ENCODE measurements at regions not wholly inside any gene's neighbourhood (a gene's known extent, or its start where the extent isn't known, plus 50 kb on each side); places are given as distances from the start of the nearest gene placed in this dataset.

- no peak overlapping the region for H3K4me3 Mint-ChIP-seq
- H3K27me3 Mint-ChIP-seq (ENCODE audit: low read depth): no peaks in the 10 kb centered on the region
- TF ChIP-seq FOXJ3 (CRISPR knock-in tag; IDR thresholded peaks at IDR 0.05; ENCODE audit: borderline replicate concordance) (no peak), OVOL2 (CRISPR knock-in tag; IDR thresholded peaks at IDR 0.05; ENCODE audit: borderline replicate concordance) (no peak), RORB (CRISPR knock-in tag; IDR thresholded peaks at IDR 0.05) (no peak), ZNF317 (CRISPR knock-in tag; IDR thresholded peaks at IDR 0.05; ENCODE audit: borderline replicate concordance, low read depth) (no peak), ZNF416 (CRISPR knock-in tag; IDR thresholded peaks at IDR 0.05) (no peak), NFE2L1 (CRISPR knock-in tag; IDR thresholded peaks at IDR 0.05) (no peak), ESRRA (CRISPR knock-in tag; IDR thresholded peaks at IDR 0.05; ENCODE audit: borderline replicate concordance) (no peak)
- TF ChIP-seq, protein P1, sequence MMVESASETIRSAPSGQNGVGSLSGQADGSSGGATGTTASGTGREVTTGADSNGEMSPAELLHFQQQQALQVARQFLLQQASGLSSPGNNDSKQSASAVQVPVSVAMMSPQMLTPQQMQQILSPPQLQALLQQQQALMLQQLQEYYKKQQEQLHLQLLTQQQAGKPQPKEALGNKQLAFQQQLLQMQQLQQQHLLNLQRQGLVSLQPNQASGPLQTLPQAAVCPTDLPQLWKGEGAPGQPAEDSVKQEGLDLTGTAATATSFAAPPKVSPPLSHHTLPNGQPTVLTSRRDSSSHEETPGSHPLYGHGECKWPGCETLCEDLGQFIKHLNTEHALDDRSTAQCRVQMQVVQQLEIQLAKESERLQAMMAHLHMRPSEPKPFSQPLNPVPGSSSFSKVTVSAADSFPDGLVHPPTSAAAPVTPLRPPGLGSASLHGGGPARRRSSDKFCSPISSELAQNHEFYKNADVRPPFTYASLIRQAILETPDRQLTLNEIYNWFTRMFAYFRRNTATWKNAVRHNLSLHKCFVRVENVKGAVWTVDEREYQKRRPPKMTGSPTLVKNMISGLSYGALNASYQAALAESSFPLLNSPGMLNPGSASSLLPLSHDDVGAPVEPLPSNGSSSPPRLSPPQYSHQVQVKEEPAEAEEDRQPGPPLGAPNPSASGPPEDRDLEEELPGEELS (CRISPR knock-in tag; IDR thresholded peaks at IDR 0.05): no peak
- TF ChIP-seq, protein P2, sequence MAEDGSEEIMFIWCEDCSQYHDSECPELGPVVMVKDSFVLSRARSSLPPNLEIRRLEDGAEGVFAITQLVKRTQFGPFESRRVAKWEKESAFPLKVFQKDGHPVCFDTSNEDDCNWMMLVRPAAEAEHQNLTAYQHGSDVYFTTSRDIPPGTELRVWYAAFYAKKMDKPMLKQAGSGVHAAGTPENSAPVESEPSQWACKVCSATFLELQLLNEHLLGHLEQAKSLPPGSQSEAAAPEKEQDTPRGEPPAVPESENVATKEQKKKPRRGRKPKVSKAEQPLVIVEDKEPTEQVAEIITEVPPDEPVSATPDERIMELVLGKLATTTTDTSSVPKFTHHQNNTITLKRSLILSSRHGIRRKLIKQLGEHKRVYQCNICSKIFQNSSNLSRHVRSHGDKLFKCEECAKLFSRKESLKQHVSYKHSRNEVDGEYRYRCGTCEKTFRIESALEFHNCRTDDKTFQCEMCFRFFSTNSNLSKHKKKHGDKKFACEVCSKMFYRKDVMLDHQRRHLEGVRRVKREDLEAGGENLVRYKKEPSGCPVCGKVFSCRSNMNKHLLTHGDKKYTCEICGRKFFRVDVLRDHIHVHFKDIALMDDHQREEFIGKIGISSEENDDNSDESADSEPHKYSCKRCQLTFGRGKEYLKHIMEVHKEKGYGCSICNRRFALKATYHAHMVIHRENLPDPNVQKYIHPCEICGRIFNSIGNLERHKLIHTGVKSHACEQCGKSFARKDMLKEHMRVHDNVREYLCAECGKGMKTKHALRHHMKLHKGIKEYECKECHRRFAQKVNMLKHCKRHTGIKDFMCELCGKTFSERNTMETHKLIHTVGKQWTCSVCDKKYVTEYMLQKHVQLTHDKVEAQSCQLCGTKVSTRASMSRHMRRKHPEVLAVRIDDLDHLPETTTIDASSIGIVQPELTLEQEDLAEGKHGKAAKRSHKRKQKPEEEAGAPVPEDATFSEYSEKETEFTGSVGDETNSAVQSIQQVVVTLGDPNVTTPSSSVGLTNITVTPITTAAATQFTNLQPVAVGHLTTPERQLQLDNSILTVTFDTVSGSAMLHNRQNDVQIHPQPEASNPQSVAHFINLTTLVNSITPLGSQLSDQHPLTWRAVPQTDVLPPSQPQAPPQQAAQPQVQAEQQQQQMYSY (CRISPR knock-in tag; IDR thresholded peaks at IDR 0.05): no peak
- TF ChIP-seq, protein P3, sequence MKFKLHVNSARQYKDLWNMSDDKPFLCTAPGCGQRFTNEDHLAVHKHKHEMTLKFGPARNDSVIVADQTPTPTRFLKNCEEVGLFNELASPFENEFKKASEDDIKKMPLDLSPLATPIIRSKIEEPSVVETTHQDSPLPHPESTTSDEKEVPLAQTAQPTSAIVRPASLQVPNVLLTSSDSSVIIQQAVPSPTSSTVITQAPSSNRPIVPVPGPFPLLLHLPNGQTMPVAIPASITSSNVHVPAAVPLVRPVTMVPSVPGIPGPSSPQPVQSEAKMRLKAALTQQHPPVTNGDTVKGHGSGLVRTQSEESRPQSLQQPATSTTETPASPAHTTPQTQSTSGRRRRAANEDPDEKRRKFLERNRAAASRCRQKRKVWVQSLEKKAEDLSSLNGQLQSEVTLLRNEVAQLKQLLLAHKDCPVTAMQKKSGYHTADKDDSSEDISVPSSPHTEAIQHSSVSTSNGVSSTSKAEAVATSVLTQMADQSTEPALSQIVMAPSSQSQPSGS (CRISPR knock-in tag; IDR thresholded peaks at IDR 0.05; ENCODE audit: borderline replicate concordance, low read depth): no peak
- DNase-seq (ENCODE audit: low spot score) (no peak), ATAC-seq (no peak)
- H3K36me3 Mint-ChIP-seq: peaks cover 22% of the 10 kb centered on the region
- H3K4me1 Mint-ChIP-seq: no peaks in the 10 kb centered on the region
- H3K9me3 Mint-ChIP-seq: peaks cover 42% of the 10 kb centered on the region
- no peak overlapping the region for H3K27ac Mint-ChIP-seq
- ChIA-PET POLR2A (no interaction called here), CTCF (no interaction called here)
Measured at GRCh38 chrY:19973012-19973411, 228.5 kb upstream of the KDM5D start.

DNA sequence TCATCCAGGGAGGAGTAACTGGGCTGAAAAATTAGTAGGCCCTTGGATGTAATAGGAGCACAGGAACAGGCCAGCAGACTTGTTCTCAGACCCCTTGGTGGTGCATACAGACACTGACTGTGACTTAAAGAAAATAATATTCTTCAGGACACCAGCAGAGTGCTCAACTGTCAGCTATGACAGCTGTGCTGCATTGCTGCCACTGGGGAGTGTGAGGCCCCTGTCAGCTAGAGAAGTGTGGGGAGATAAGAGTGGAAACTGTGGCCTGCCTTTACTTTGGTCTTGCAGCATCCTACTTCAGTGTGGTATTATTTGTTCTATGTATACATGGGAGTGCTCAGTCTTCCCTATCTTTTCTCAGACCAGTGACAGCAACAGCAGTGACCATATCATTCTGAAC is 203.2 kb upstream of the KDM5D start:
- Mint-ChIP-seq H3K27ac (no peak overlapping the region), H3K4me3 (no peak overlapping the region), H3K27me3 (ENCODE audit: low read depth) (no peaks in the 10 kb centered on the region), H3K36me3 (peaks cover 34% of the 10 kb centered on the region), H3K4me1 (no peaks in the 10 kb centered on the region), H3K9me3 (peaks cover 55% of the 10 kb centered on the region)
- DNase-seq (ENCODE audit: low spot score): no peak
- no peak for ATAC-seq
- ChIA-PET CTCF (no interaction called here), POLR2A (no interaction called here)
- TF ChIP-seq, protein P4, sequence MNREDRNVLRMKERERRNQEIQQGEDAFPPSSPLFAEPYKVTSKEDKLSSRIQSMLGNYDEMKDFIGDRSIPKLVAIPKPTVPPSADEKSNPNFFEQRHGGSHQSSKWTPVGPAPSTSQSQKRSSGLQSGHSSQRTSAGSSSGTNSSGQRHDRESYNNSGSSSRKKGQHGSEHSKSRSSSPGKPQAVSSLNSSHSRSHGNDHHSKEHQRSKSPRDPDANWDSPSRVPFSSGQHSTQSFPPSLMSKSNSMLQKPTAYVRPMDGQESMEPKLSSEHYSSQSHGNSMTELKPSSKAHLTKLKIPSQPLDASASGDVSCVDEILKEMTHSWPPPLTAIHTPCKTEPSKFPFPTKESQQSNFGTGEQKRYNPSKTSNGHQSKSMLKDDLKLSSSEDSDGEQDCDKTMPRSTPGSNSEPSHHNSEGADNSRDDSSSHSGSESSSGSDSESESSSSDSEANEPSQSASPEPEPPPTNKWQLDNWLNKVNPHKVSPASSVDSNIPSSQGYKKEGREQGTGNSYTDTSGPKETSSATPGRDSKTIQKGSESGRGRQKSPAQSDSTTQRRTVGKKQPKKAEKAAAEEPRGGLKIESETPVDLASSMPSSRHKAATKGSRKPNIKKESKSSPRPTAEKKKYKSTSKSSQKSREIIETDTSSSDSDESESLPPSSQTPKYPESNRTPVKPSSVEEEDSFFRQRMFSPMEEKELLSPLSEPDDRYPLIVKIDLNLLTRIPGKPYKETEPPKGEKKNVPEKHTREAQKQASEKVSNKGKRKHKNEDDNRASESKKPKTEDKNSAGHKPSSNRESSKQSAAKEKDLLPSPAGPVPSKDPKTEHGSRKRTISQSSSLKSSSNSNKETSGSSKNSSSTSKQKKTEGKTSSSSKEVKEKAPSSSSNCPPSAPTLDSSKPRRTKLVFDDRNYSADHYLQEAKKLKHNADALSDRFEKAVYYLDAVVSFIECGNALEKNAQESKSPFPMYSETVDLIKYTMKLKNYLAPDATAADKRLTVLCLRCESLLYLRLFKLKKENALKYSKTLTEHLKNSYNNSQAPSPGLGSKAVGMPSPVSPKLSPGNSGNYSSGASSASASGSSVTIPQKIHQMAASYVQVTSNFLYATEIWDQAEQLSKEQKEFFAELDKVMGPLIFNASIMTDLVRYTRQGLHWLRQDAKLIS (CRISPR knock-in tag; IDR thresholded peaks at IDR 0.05; ENCODE audit: borderline replicate concordance): no peak
- no peak for TF ChIP-seq SMAD3 (CRISPR knock-in tag; IDR thresholded peaks at IDR 0.05; ENCODE audit: borderline replicate concordance)
- no peak for TF ChIP-seq ZBTB21 (CRISPR knock-in tag; IDR thresholded peaks at IDR 0.05; ENCODE audit: borderline replicate concordance)
- TF ChIP-seq ZNF232 (CRISPR knock-in tag; IDR thresholded peaks at IDR 0.05): no peak

Measured in WTC11 (cell line).